ENCODE measurements at regions not wholly inside any gene's neighbourhood (a gene's known extent, or its start where the extent isn't known, plus 50 kb on each side); places are given as distances from the start of the nearest gene placed in this dataset.
"Not testable (repeated sequence)": the region's sequence is repeated elsewhere in the genome, so short reads cannot be mapped to it uniquely, and the experiment has no call there.

DNA sequence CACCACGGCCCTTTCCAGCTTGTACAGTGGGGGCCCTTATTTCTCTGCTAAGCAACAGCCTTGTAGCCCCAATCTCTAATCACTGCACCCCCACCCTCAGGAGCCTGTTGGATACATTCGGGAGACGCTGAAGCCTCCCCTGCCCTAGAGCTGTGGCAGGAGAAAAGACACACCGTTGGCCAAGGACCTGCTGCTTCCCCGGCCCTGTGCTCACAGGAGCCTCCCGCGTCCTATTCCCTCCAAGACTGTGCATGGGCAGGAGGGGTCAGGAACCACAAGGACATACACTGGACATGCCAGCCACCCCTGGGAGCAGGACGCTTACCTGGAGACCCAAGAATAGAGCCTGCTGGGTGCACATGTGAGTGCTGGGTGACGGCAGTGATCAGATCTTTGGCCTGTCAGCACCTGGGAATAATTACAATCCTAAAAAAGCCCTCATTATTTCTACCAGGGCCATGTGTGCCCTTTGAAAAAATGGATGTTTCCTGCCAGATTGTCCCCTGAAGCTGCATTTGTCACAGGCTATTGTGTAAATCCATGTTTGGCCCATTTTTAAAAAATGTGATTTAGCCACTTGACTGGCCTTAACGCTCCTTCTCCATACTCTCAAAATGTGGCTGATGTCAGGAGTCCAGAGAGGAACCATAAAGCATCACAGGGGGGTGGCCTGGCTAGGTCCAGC is 590.6 kb downstream of the MATN1 start:
- Histone ChIP-seq H3K27ac (no peak overlapping the region), H3K4me3 (no peak overlapping the region), H3K36me3 (no peaks in the 10 kb centered on the region), H3K9me3 (no peaks in the 10 kb centered on the region), H3K4me1 (ENCODE audit: insufficient read depth) (peaks cover 2% of the 10 kb centered on the region), H3K27me3 (no peaks in the 10 kb centered on the region)
- TF ChIP-seq, protein P1, sequence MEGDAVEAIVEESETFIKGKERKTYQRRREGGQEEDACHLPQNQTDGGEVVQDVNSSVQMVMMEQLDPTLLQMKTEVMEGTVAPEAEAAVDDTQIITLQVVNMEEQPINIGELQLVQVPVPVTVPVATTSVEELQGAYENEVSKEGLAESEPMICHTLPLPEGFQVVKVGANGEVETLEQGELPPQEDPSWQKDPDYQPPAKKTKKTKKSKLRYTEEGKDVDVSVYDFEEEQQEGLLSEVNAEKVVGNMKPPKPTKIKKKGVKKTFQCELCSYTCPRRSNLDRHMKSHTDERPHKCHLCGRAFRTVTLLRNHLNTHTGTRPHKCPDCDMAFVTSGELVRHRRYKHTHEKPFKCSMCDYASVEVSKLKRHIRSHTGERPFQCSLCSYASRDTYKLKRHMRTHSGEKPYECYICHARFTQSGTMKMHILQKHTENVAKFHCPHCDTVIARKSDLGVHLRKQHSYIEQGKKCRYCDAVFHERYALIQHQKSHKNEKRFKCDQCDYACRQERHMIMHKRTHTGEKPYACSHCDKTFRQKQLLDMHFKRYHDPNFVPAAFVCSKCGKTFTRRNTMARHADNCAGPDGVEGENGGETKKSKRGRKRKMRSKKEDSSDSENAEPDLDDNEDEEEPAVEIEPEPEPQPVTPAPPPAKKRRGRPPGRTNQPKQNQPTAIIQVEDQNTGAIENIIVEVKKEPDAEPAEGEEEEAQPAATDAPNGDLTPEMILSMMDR (IDR thresholded peaks at IDR 0.05) = no peak
- no peak for TF ChIP-seq POLR2A (IDR thresholded peaks at IDR 0.05)
- no peak for TF ChIP-seq EP300 (IDR thresholded peaks at IDR 0.05)
- DNase-seq = no peak
- intact Hi-C loops (cut with DNase I) = no loop called here
- 83 to 91% (median 86%) methylated on average over 10 of the region's 10 CpGs for whole genome bisulfite sequencing, 3 donors

DNA sequence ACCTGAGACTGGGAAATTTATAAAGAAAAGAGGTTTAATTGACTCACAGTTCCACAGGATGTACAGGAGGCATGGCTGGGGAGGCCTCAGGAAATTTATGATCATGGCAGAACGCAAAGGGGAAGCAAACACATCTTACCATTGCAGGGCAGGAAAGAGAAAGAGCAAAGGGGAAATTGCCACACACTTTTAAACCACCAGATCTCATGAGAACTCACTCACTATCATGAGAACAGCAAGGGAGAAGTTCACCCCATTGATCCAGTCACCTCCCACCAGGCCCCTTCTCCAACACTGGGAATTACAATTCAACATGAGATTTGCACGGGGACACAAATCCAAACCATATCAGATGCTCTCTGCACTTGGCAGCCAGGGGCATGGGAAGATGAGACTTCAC is 592.8 kb downstream of the MATN1 start:
- H3K4me3 ChIP-seq; H3K4me1 ChIP-seq (ENCODE audit: insufficient read depth); DNase-seq; H3K27me3 ChIP-seq; H3K36me3 ChIP-seq; intact Hi-C loops (cut with DNase I); H3K9me3 ChIP-seq; H3K27ac ChIP-seq: not testable (repeated sequence)
- WGBS, 3 donors = 81 to 86% (median 83%) methylated on average over 2 of the region's 2 CpGs

DNA sequence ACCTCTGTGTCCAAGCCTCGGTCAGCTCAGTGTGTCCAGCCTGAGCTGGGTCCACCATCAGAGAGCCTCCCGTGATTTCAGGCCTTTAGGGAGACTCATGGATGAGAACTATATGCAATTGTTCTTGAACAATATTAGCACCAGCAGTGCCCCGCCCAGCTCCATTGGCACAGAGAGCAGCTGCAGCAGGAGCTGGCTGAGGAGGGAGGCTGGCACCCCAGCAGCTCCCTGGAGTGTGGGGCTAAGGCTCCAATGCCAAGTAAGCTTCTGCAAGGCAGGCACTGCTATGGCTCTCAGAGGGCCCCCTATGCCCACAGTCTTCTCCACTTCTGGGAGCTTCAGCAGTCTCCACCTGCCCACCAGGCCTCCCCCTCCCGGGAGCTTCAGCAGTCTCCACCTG is 593.3 kb downstream of the MATN1 start:
- Histone ChIP-seq H3K4me3 (no peak overlapping the region), H3K9me3 (no peaks in the 10 kb centered on the region), H3K36me3 (no peaks in the 10 kb centered on the region), H3K27me3 (no peaks in the 10 kb centered on the region), H3K27ac (no peak overlapping the region), H3K4me1 (ENCODE audit: insufficient read depth) (peaks cover 2% of the 10 kb centered on the region)
- intact Hi-C loops (cut with DNase I) = no loop called here
- WGBS, 3 donors = 83 to 93% (median 93%) methylated on average over 3 to 4 of the region's 4 CpGs
- no peak for DNase-seq
- TF ChIP-seq, protein P1 (IDR thresholded peaks at IDR 0.05) = no peak
- no peak for TF ChIP-seq POLR2A (IDR thresholded peaks at IDR 0.05)
- TF ChIP-seq EP300 (IDR thresholded peaks at IDR 0.05) = no peak

DNA sequence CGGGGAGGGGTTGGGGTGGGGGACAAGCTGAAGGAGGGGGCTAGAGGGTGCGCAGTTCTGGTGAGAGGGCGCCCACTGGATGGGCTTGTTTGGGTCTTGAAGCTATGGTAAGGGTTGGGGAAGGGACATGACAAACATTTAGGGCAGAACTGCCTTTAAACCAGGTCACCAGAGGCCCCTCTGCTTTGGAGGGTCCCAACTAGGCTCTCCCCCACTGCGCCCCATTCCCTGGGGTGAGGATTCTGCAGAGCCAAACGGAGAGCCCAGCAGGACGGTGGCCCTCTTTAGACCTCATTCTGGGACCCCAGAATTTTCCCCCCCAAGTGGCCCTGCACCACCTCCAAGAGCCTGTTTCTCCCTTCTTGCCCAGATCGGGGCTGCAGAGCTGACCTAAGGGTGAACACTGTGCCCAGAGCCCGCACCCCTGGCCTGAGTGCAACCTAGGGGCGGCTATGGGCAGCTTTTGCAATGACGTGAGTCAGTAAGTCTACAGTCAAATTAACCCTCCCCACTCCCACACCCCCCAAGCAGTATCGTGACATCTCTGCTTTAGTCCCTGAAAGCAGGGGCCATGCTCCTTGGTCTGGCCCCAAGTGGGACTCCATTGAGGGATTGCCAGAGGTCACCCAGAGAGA is 593.8 kb downstream of the MATN1 start:
- WGBS, 3 donors = 81% methylated on average over 11 of the region's 11 CpGs
- Histone ChIP-seq H3K9me3 (no peaks in the 10 kb centered on the region), H3K4me3 (no peak overlapping the region), H3K27me3 (no peaks in the 10 kb centered on the region), H3K27ac (no peak overlapping the region), H3K4me1 (ENCODE audit: insufficient read depth) (peaks cover 2% of the 10 kb centered on the region), H3K36me3 (no peaks in the 10 kb centered on the region)
- DNase-seq = no peak
- TF ChIP-seq EP300 (IDR thresholded peaks at IDR 0.05) (no peak), POLR2A (IDR thresholded peaks at IDR 0.05) (no peak)
- TF ChIP-seq, protein P1 (IDR thresholded peaks at IDR 0.05) = no peak
- intact Hi-C loops (cut with DNase I) = no loop called here

DNA sequence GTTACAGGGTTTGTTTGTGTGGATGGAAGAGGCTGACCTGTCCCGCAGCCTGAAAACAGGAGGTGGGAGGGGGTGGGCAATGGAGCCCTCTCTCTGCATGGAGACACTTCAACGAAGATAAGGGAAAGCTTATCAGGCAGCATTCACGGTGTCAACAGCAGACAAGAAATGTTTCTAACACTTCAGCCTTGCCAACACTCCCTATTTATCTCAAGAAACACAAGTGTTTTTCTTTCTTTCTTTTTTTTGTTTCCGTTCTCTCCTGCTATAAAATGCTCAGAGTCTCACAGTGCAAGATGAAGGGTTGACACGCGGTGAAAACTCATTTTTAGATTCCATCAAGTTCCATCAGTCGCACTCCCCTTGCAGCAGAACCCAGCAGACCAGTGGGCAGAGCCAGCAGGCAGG is 594.4 kb downstream of the MATN1 start:
- Histone ChIP-seq H3K27me3 (no peaks in the 10 kb centered on the region), H3K36me3 (no peaks in the 10 kb centered on the region), H3K27ac (no peak overlapping the region), H3K9me3 (no peaks in the 10 kb centered on the region), H3K4me3 (no peak overlapping the region), H3K4me1 (ENCODE audit: insufficient read depth) (peaks cover 2% of the 10 kb centered on the region)
- WGBS, 3 donors = 6 to 16% (median 13%) methylated on average over 7 of the region's 7 CpGs
- DNase-seq = no peak
- no peak for TF ChIP-seq POLR2A (IDR thresholded peaks at IDR 0.05)
- TF ChIP-seq, protein P1 (IDR thresholded peaks at IDR 0.05) = no peak
- TF ChIP-seq EP300 (IDR thresholded peaks at IDR 0.05) = no peak
- intact Hi-C loops (cut with DNase I) = no loop called here

Data from ovary (tissue), 7 donors.